ENCODE measurements at regions not wholly inside any gene's neighbourhood (a gene's known extent, or its start where the extent isn't known, plus 50 kb on each side); places are given as distances from the start of the nearest gene placed in this dataset.
A peak's percentile ranks its signal among the peaks of the same experiment; 100 is the strongest.

DNA sequence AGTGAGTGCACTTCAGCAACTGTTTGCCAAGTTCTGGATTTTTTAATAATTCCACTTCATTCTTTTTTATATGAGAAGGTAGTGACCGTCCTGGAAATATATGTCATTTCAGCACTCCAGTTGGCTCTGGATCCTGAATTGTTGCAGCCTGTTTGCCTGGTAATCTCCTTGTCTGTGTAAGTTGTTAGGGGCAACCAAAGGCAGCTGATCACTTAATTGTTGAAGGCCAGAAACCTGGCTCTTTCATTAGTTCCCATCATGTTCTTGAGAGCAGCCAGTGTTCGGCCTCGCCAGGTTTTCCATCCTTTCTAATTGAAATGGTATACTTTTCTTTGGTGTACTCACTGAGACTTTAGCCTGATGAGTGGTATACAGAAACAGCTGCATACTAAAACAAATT lies 168.6 kb downstream of the SOX2 start:
- peak; percentile 41 for DNase-seq
- H3K9me3 ChIP-seq = no peaks in the 10 kb centered on the region
- H3K9me2 ChIP-seq = no peaks in the 10 kb centered on the region
- WGBS (ENCODE audit: low lambda C conversion rate) = 45% methylated on average over 3 of the region's 3 CpGs
- H3K36me3 ChIP-seq (replicated peaks in 1 of 2; ENCODE audit: control insufficient read depth in 1 of 2, insufficient read depth in 2 of 2, low read length in 1 of 2) = no peaks in the 10 kb centered on the region
- no peak overlapping the region for H3K4me3 ChIP-seq (ENCODE audit: low read depth in 2 of 2, low read length in 1 of 2)
- H3K27ac ChIP-seq (ENCODE audit: low read depth in 2 of 2, low read length in 1 of 2) = peak overlapping the region; percentile 5 to 64; a peak in 3 of 4 replicates
- H3F3A ChIP-seq (replicated peaks; ENCODE audit: insufficient read depth) = no peaks in the 10 kb centered on the region
- POLR2A ChIA-PET = no interaction called here
- no peaks in the 10 kb centered on the region for H3K27me3 ChIP-seq (ENCODE audit: insufficient read depth)
- H3K79me2 ChIP-seq (ENCODE audit: insufficient read depth) = no peaks in the 10 kb centered on the region
- H3K4me1 ChIP-seq (ENCODE audit: control insufficient read depth in 1 of 2, insufficient read depth in 2 of 2, low read depth in 1 of 2, low read length in 1 of 2) = peaks cover 3 to 4% of the 10 kb centered on the region in 2 experiments; a peak in 1 of 4 replicates
- TF ChIP-seq RCOR1 (IDR thresholded peaks at IDR 0.05; ENCODE audit: low read length) (0 out of 2 replicates have a peak, but pooled peaks have one; percentile 22), MXI1 (IDR thresholded peaks at IDR 0.05; ENCODE audit: low read depth, low read length) (0 out of 2 replicates have a peak, but pooled peaks have one; percentile 30), EZH2phosphoT487 (IDR thresholded peaks at IDR 0.05; ENCODE audit: borderline replicate concordance, low read depth) (no peak)
- no peak overlapping the region for H2AFZ ChIP-seq (ENCODE audit: low read depth)
- no peaks in the 10 kb centered on the region for H4K20me1 ChIP-seq (ENCODE audit: insufficient read depth)
- CTCF ChIA-PET = no interaction called here
- no peak overlapping the region for H3K9ac ChIP-seq
- no peak overlapping the region for H3K4me2 ChIP-seq

DNA sequence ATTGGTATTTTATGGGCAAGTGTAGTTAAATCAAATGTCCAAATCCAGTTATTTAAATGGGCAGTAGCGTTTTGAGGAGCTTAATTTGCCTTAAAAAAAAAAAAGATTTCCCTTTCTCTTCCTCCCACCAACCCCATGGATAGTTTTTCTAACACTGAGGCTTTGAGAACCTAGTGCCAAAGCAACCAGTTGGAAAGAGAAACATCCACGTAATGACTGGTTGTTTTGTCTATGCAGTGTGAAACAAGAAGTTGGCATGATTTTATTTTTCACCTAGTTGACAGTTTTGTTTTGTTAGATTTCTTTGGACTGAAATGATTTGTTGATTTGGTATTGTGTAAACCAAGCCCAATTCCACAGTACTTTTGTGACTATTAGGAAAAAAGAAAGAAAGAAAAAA lies 170.0 kb downstream of the SOX2 start:
- CTCF ChIA-PET = no interaction called here
- no peak overlapping the region for H3K27ac ChIP-seq (ENCODE audit: low read depth in 2 of 2, low read length in 1 of 2)
- peaks cover 4 to 6% of the 10 kb centered on the region in 2 experiments; a peak in 1 of 4 replicates for H3K4me1 ChIP-seq (ENCODE audit: control insufficient read depth in 1 of 2, insufficient read depth in 2 of 2, low read depth in 1 of 2, low read length in 1 of 2)
- H3K79me2 ChIP-seq (ENCODE audit: insufficient read depth) = no peaks in the 10 kb centered on the region
- no peak overlapping the region for H2AFZ ChIP-seq (ENCODE audit: low read depth)
- H3K4me3 ChIP-seq (ENCODE audit: low read depth in 2 of 2, low read length in 1 of 2) = no peak overlapping the region
- H3F3A ChIP-seq (replicated peaks; ENCODE audit: insufficient read depth) = no peaks in the 10 kb centered on the region
- no peaks in the 10 kb centered on the region for H3K9me3 ChIP-seq
- no peak for TF ChIP-seq RAD21 (IDR thresholded peaks at IDR 0.05; ENCODE audit: low read length)
- no peak for TF ChIP-seq GABPA (IDR thresholded peaks at IDR 0.05; ENCODE audit: low read depth)
- TF ChIP-seq, protein P1, sequence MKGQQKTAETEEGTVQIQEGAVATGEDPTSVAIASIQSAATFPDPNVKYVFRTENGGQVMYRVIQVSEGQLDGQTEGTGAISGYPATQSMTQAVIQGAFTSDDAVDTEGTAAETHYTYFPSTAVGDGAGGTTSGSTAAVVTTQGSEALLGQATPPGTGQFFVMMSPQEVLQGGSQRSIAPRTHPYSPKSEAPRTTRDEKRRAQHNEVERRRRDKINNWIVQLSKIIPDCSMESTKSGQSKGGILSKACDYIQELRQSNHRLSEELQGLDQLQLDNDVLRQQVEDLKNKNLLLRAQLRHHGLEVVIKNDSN (IDR thresholded peaks at IDR 0.05; ENCODE audit: borderline replicate concordance, low read depth) = no peak
- TF ChIP-seq POLR2AphosphoS5 (IDR thresholded peaks at IDR 0.05; ENCODE audit: low read depth, low read length) = no peak
- no peak for TF ChIP-seq EZH2phosphoT487 (IDR thresholded peaks at IDR 0.05; ENCODE audit: borderline replicate concordance, low read depth)
- no peaks in the 10 kb centered on the region for H3K9me2 ChIP-seq
- H3K36me3 ChIP-seq (replicated peaks in 1 of 2; ENCODE audit: control insufficient read depth in 1 of 2, insufficient read depth in 2 of 2, low read length in 1 of 2) = no peaks in the 10 kb centered on the region
- H3K27me3 ChIP-seq (ENCODE audit: insufficient read depth) = no peaks in the 10 kb centered on the region
- no peak for DNase-seq
- POLR2A ChIA-PET = no interaction called here
- no peaks in the 10 kb centered on the region for H4K20me1 ChIP-seq (ENCODE audit: insufficient read depth)
- H3K9ac ChIP-seq = no peak overlapping the region
- H3K4me2 ChIP-seq = no peak overlapping the region
- WGBS (ENCODE audit: low lambda C conversion rate) = 46% methylated on average over 2 of the region's 2 CpGs

DNA sequence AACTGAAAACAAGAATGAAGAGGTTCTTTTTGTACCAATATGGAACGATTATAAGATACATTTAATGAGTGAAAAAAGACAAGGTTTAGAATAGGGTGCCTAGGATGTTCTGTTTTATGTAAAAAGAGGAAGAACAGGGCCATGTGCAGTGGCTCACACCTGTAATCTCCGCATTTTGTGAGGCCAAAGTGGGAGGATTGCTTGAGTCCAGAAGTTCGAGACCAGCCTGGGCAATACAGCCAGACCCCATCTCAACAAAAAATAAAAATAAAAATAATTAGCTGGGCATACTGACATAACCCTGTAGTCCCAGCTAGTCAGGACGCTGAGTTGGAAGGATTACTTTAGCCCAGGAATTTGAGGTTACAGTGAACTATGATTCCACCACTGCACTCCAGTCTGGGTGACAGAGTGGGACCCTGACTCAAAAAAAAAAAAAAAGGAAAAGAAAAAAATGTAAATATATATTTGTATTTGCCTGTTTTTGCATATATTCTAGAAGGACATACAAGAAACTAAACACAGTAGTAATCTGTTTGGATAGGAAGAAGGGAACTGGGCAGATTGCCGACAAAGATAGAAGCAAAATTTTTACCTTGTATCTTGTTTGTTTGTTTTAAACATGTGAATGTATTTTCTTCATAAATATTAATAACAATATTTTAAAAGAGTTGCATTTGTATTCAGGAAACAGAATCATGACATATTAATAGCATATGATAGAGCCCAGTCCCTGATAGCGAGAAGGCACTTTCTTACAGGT lies 174.3 kb downstream of the SOX2 start:
- ChIA-PET POLR2A (no interaction called here), CTCF (no interaction called here)
- H3K9me2 ChIP-seq = no peaks in the 10 kb centered on the region
- H4K20me1 ChIP-seq (ENCODE audit: insufficient read depth) = no peaks in the 10 kb centered on the region
- H3F3A ChIP-seq (replicated peaks; ENCODE audit: insufficient read depth) = no peaks in the 10 kb centered on the region
- H3K4me1 ChIP-seq (ENCODE audit: control insufficient read depth in 1 of 2, insufficient read depth in 2 of 2, low read depth in 1 of 2, low read length in 1 of 2) = peaks cover 0 to 3% of the 10 kb centered on the region in 2 experiments; a peak in 1 of 4 replicates
- no peaks in the 10 kb centered on the region for H3K79me2 ChIP-seq (ENCODE audit: insufficient read depth)
- 64% methylated on average over 6 of the region's 6 CpGs for WGBS (ENCODE audit: low lambda C conversion rate)
- DNase-seq = no peak
- no peak overlapping the region for H3K4me3 ChIP-seq (ENCODE audit: low read depth in 2 of 2, low read length in 1 of 2)
- no peaks in the 10 kb centered on the region for H3K9me3 ChIP-seq
- no peak overlapping the region for H3K4me2 ChIP-seq
- no peaks in the 10 kb centered on the region for H3K36me3 ChIP-seq (replicated peaks in 1 of 2; ENCODE audit: control insufficient read depth in 1 of 2, insufficient read depth in 2 of 2, low read length in 1 of 2)
- no peak overlapping the region for H3K27ac ChIP-seq (ENCODE audit: low read depth in 2 of 2, low read length in 1 of 2)
- no peak overlapping the region for H2AFZ ChIP-seq (ENCODE audit: low read depth)
- H3K9ac ChIP-seq = no peak overlapping the region
- no peaks in the 10 kb centered on the region for H3K27me3 ChIP-seq (ENCODE audit: insufficient read depth)
- TF ChIP-seq, protein P2, sequence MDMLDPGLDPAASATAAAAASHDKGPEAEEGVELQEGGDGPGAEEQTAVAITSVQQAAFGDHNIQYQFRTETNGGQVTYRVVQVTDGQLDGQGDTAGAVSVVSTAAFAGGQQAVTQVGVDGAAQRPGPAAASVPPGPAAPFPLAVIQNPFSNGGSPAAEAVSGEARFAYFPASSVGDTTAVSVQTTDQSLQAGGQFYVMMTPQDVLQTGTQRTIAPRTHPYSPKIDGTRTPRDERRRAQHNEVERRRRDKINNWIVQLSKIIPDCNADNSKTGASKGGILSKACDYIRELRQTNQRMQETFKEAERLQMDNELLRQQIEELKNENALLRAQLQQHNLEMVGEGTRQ (IDR thresholded peaks at IDR 0.05; ENCODE audit: borderline replicate concordance, low read depth, low read length) = no peak
- TF ChIP-seq GABPA (IDR thresholded peaks at IDR 0.05; ENCODE audit: low read depth) (no peak), FOXM1 (IDR thresholded peaks at IDR 0.05; ENCODE audit: low read depth) (no peak), JUND (IDR thresholded peaks at IDR 0.05) (no peak), GATA2 (CRISPR knock-in tag; IDR thresholded peaks at IDR 0.05) (no peak), NRF1 (IDR thresholded peaks at IDR 0.05; ENCODE audit: low read depth, low read length) (no peak), RXRA (IDR thresholded peaks at IDR 0.05; ENCODE audit: borderline replicate concordance, low read depth) (no peak), FOSL2 (IDR thresholded peaks at IDR 0.05; ENCODE audit: borderline replicate concordance, low read depth) (no peak), RFX5 (IDR thresholded peaks at IDR 0.05; ENCODE audit: low read length) (no peak), NFIC (IDR thresholded peaks at IDR 0.05; ENCODE audit: borderline replicate concordance) (no peak)
- TF ChIP-seq, protein P3, sequence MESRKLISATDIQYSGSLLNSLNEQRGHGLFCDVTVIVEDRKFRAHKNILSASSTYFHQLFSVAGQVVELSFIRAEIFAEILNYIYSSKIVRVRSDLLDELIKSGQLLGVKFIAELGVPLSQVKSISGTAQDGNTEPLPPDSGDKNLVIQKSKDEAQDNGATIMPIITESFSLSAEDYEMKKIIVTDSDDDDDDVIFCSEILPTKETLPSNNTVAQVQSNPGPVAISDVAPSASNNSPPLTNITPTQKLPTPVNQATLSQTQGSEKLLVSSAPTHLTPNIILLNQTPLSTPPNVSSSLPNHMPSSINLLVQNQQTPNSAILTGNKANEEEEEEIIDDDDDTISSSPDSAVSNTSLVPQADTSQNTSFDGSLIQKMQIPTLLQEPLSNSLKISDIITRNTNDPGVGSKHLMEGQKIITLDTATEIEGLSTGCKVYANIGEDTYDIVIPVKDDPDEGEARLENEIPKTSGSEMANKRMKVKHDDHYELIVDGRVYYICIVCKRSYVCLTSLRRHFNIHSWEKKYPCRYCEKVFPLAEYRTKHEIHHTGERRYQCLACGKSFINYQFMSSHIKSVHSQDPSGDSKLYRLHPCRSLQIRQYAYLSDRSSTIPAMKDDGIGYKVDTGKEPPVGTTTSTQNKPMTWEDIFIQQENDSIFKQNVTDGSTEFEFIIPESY (IDR thresholded peaks at IDR 0.05; ENCODE audit: borderline replicate concordance, low read depth) = no peak
- TF ChIP-seq, protein P1 (IDR thresholded peaks at IDR 0.05; ENCODE audit: borderline replicate concordance, low read depth) = no peak

Data from SK-N-SH (cell line).